Urothelium cell line (cell line): ENCODE measurements at regions not wholly inside any gene's neighbourhood (a gene's known extent, or its start where the extent isn't known, plus 50 kb on each side); places are given as distances from the start of the nearest gene placed in this dataset.

Source experiments
- DNase-seq: peaks from one replicate; pipeline ENCODE4 v3.0.0; 2011; ENCODE audit warnings: low spot score, mixed read lengths
- FAIRE-seq: peaks from 2 replicates; lab custom pipeline; 2011; peaks lifted over from hg19 to GRCh38; lab: Jason Lieb, UNC

DNA sequence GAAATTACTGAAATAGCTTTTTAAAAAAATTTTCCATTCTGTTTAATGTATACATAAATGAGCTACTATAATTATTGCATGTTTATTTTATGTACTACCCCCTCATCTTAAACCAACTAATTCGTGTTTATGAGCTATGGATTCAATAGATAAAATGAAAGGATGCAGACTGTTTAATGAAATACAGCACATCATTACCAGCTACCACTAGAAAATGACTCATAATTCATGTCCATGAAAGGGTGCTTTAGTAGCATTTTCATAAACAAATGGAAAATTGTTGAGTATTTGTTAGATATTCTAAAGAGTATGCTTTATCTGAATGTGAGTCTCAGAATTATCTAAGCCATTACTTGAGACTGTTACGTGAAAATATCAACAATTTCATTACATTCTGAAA is 1590.1 kb downstream of the HACE1 start:
- no peak for FAIRE-seq

DNA sequence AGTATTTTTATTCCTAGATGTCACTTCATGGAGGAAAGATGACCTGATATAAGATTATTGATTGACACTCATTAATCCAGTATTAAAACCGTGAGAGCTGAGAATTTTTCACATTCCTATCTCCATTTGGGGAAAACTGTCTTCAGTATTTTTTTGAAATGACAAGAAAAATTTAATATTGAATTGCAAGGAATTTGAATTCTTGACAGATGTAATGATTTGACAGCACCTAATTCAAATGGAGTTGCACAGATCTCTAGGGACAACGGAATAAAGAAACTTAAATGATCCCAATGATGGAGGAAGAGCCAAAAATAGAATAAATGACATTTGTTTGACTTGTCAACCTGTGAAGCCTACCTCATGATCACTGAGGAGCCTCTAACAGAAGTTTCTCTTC is 1591.4 kb downstream of the HACE1 start:
- DNase-seq, result no peak
- FAIRE-seq, result no peak

More for the DNA sequence above, 1590.1 kb downstream of the HACE1 start:
- no peak for DNase-seq

DNA sequence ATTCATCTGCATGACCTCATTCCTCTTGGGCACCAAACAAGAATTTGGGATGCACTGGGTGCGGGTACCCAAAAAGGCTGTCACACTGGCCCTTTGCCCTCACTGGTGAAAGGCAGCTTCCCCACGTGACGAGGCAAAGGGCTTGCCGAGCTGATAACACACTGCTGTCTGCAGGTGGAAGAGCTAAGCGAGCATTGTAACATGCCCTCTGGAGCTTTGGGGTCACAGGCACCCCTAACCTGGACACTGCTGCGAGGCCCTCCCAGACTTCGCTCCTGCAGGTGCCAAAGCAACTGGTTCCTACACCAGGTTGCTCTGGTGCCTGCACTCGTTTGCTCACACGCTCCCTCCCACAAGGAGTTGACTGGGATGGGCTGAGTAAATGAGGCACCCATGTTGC is 1595.7 kb downstream of the HACE1 start:
- no peak for FAIRE-seq
- no peak for DNase-seq

DNA sequence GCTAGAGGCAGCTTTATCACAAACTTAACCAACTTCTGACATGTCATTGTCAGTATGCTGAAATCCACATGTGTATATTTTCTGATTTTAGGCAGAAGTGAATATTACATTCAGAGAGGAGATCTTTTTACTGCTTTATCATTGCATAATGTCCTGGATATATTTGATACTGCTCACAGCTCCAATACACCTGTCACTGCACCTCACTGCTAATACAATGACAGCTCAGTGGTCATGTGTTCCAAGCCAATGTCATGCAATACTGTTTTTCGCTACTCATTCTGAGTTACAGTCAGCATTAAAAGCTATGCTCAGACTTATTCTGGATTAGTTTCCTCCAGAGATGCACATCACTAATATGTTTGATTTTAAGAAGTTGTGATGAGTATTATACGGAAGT is 1604.6 kb downstream of the HACE1 start:
- FAIRE-seq (no peak), DNase-seq (no peak)

DNA sequence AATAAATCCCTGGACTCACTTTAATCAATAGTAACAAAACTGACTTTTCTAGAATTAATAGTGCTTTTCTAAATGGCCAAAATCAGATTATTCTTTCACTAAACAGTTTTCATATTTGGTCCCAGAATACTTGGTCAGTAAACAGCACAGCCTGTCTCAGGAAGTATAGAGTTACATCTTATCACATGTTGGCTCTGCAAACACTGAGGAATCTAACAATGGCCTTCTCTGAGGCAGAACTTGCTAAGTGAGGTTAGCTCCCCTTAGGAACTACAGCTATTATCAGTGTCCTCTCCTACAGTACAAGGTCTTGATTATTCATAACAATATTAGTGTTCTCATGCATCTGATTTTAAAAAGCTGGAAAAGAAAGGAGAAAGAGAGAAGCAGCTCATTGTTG is 1622.8 kb downstream of the HACE1 start:
- FAIRE-seq, result no peak
- no peak for DNase-seq

DNA sequence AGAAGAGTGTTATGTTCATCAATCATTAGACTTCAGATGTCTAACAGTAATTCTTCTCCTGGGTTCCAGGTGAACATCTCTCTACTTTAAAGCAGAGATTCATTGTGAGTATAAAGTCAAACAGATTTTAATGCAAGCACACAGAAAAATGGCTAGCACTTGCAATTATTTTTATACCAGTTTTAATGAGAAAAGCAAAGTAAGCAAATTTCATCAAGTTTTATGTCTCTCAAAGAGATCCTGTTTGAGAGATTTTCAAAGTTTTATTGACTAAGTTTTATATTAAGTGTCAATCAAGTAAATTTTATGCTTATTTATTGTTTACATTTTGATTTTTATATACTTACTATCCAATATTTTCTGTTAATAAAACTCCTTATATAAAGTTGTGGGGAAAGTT is 1628.5 kb downstream of the HACE1 start:
- FAIRE-seq, result no peak
- DNase-seq, result no peak

DNA sequence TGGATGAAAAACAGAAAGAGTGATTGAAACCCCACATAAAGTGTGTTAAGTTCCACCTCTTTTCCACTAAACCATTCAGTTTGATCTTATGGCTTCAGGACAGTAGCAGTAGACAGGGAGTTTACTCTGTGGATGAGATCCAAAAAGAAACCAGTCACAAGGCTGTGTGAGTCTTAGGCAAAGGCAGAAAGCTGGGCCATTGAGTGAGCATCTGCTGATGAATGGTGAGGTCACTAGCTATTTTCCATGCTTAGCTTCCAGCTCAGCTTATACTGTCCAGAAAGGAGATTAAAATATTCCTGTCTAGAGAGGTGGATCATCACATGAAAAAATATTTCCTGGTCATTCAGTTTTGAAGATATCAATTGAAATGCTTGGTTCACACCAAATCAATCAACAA is 1643.9 kb downstream of the HACE1 start:
- FAIRE-seq, result no peak
- DNase-seq, result no peak

DNA sequence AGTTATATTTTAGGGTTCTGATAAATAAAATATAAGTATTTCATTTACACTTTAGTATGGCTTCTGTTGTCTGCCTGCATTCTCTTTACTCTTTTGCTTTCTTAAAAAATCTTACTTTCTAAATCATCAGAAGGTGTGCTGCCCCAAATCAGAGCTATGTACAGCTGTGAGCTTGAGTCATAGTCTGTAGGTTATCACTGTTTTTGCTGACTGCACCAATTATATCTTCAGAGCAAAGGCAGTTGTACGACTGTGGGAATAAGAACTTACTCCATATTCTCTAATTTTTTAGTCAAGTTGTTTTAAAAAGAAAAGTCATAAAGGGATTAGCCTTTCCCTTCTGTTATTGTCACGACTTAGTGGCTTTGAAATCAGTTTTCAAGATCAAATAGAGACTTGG is 1649.0 kb downstream of the HACE1 start:
- no peak for FAIRE-seq
- no peak for DNase-seq

DNA sequence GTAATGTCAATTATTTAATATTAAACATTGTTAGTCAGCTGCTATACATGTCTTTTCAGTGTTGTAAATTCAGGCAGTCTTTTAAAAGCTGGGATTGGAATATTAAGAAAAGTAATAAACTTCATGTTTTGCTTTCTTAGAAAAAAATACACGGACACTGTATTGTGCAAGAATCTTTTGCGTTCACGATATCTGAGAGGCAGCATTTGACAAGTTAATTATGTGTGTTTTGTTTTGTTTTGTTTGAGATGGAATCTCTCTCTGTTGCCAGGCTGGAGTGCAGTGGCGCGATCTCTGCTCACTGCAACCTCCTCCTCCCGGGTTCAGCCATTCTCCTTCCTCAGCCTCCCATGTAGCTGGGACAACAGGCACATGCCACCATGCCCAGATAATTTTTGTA is 1661.3 kb downstream of the HACE1 start:
- no peak for DNase-seq
- FAIRE-seq, result no peak

DNA sequence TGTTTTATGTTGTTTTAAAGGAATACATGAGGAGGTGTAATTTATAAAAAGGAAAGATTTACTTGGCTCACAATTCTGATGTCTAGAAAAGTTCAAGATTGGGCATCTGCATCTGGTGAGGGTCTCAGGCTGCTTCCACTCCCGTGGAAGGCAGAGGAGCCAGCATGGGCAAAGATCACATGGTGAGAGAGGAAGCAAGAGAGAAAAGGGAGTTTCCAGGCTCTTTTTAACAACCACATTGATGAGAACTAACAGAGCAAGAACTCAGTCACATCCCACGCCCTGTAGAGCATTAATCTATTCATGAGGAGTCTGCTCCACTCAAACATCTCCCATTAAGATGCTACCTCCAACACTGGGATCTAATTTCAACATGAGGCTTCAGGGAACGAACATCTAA is 1666.3 kb downstream of the HACE1 start:
- DNase-seq (no peak), FAIRE-seq (no peak)

DNA sequence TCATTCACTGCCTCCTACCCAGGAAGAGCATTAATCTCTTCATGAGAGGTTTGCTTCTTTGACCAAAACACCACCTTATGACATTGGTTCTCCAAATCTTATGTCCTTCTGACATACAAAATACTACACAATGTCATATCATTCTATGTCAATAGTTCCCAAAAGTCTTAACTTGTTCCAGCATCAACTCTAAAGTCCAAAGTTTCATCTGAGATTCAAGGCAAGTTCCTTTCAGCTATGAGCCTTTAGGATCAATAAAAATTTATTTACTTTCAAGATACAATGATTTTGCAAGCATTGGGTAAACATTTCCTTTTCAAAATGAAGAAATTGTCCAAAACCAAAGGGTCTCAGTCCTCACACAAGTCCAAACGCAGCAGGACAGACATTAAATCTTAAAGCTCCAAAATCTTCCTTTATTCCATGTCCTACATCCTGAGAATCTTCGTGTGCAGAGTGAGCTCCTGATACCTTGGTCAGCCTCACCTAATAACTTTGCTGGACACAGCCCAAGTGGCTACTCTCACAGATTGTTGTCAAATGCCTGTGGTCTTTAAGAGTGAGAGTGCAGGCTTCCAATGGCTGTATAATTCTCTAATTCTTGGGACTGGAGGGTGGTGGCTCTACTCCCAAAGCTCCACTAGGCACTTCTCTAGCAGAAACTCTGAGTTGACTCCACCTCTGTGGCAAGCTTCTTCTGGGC is 1668.2 kb downstream of the HACE1 start:
- FAIRE-seq, result no peak
- no peak for DNase-seq

DNA sequence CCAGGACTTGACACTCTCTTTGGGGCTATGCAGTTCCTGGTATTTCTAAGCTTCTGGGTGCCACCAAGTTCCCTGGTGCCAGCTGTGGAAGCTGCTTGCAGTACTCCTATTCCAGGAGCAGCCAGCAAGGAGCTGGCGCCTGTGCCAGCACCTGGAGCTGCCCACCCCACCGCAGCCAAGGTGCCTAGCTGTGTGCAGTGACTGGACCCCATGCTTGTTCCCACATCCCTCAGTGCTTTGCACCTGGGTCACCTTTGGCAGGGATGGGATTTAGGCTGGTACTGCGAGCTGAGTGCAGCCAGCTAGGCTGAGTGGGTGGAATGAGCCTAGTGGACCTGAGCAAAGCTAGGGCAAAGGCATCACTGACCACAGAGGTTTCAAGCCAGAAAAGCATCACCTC is 1674.9 kb downstream of the HACE1 start:
- no peak for FAIRE-seq
- no peak for DNase-seq

DNA sequence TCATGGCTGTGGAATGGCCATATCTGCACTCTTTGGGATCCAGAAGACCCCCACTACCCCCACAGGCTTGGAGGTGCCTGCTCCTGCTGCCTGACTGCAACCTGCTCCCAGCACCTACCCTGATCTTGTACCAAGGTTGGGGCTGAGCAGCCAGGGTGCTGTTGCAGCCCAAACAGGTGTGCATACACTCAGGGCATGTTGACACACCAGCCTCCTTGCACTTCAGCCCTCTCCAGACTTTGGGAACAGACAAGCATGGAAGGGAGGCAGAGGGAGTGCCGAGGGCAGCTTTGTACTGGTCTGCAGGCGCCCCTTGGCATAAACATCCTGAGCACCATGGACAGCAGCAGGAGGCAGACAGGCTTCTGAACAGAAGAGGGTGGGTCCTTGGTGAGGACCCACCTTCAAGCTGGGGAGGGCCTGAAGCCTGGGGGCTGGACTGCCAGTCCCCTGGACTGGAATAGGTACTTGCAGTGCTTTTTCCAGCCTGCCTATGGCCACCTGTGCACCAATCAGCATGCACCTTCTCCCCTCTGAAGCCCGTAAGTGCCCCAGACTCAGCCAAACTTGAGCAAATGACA is 1675.8 kb downstream of the HACE1 start:
- FAIRE-seq, result no peak
- no peak for DNase-seq

DNA sequence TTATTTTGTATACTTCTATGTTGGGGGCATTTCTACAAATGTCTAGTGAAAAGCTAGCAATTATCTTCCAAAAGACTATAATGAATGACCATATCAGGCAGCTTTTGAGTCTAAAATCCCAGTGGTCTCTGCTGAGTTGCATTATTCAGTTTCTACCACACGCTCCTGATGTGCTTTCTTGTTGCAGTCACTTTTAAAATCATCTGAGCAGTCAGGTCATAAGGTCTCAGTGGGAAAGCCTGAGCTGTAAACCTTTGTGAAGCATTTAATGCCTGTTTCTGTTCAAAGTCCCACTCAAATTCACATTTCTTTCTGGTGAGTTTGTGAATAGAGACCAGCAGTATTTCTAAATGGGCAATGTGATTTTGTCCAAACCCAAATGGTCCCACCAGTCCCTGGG is 1681.5 kb downstream of the HACE1 start:
- DNase-seq (no peak), FAIRE-seq (no peak)

DNA sequence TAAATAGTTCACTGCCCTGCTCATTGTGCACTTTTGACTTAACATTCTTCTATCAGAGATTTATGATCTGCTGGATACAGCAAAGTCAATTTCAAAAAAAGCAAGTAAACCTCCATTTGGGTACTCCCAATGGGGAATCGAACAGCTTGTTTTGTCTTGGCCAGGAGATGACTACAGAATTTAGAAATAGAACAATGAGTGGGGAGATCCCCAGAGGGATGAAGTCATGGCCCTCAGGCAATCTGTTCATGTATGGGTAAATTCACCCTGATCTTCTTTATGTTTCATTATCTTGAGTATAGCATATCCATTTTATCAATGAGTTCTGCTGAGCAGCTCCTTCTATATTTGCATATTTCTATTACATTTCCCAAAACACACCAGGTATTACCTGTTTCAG is 1681.9 kb downstream of the HACE1 start:
- DNase-seq (no peak), FAIRE-seq (no peak)

DNA sequence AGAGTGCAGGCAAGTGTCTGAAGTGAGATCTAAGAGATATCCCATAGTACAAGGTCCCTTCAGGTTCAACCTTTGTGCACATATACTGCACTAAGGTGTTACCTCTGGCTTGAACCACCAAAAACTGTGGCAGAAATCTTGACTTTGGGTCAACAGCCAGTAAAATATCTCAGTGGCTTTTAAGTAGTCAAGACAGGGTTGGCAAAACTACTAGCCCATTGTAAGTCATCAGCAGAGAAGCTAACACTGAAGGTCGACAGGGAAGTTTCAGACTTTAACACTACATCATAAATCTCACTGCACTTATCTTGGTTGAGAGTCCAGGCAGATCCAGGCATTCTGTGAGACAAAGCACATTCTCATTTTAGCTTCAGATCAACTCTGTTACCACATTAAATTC is 1684.7 kb downstream of the HACE1 start:
- DNase-seq (no peak), FAIRE-seq (no peak)

DNA sequence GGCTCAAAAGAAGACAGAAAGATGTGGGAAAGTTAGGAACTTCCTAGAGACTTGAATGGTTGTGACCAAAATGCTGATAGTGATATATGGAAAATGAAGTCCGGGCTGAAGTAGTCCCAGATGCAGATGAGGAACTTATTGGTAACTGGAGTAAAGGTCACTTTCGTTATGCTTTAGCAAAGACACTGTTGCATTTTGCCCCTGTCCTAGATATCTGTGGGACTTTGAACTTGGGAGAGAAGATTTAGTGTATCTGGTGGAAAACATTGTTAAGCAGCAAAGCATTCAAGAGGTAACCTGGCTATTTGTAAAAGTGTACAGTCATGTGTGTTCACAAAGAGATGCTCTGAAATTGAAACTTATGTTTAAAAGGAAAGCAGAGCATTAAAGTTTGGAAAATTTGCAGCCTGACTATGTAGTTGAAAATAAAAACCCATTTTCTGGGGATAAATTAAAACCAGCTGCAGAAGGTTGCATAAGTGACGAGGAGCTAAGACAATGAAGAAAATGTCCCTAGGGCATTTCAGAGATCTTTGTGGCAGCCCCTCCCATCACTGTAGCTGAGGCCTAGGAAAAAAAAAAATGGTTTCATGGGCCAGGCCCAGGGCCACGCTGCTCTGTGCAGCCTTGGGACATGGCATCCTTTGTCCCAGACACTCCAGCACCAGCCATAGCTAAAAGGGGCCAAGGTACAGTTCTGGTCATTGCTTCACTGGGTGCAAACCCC is 1692.2 kb downstream of the HACE1 start:
- DNase-seq, result no peak
- no peak for FAIRE-seq

DNA sequence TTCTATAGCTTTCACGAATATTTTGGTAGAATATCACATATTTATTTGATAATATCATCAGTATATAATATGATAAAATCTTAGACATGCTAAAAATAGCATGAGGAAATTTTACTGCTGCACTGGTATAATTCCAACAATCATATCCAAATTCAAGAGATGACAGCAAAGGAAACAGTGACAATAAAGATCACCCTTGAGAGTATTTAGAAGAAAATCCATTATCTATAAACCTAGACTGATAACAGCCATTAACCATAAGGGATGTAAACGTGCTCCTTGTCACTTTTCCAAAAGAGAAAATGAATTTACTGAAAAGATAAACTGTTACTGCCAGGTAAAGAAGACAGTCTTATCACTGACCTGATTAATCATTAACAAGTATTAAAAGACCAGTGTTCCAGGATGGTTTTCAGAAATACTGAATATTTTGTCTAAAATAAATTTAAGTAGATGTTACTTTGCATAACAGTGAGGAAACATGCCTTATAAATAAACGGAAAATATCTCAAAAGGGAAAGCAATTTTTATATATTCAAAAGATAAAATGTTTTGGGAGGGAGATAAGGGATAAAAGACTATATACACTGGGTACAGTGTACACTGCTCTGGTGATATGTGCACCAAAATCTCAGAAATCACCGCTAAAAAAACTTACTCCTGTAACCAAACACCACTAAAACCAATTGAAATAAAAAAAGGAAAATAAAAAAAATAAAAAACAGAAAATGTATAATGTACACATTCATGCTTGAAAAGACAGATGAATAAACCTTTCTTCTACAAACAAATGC is 1704.7 kb downstream of the HACE1 start:
- DNase-seq (no peak), FAIRE-seq (no peak)

DNA sequence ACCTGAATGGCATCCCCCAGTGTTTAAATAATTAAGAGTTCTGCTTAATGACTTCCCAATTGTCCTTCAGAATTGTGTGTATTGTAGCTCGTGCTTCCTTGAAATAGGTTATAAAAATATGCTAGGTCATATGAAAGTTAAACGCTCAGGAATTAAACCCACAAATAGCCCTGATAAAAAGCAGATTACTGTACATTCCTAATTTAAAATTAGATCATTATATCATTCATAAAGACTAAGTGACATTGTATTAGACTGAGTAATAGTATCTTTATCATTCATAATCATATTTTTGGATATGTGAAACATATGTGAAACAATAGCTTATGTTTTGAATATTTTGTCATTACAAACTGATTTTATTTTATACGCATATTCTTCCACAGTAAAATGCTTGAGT is 1706.7 kb downstream of the HACE1 start:
- no peak for FAIRE-seq
- DNase-seq, result no peak

DNA sequence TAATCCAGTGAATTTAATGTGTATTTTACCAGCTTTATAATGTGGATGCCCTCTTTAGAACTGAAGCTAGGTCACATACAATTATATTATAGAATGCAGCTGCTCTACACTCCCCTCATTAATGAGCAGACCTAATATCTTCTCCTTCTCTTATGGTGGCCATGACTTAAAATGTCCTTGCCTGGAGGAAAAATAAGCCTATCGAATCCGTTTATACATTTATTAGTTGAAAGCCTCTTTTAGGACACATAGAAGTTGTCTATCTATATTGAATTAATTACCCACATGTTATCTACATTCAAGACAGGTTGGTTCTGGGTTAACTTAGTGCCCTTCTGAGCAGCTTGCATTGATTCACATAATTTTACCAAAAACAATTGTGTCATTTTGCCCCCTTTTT is 1716.8 kb downstream of the HACE1 start:
- no peak for DNase-seq
- no peak for FAIRE-seq

DNA sequence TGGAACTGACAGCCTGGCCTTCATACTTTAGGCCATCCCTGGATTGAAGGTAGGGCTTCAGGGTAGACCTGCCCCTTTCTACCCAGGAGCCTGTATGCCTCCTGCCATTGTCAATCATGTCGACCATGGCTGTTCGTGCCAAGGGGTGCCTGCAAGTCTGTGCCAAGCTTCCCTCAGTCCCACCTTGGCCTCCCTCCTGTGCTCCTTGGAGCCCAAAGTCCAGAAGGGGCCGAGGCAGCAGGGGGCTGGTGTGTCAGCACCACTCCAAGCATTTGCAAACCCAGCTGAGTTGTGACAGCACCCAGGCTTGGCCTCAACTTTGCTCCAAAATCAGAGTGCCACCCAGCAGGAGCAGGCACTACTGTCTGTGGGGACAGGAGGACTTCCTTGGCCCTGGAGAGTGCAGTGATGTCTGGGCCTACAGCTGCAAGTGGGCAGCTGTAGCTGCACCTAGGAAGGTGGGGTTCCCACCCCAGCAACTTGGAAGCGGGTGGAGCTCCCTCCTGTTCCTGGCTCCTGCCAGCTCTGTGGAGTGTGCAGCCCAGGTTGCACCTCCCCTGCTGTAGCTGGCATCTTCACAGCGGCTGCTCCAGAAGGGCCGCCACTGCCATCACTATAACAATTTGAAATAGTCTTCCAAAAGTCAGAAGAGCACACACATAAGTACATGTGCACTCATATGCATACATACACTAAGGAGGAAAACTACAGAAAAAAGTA is 1719.3 kb downstream of the HACE1 start:
- no peak for DNase-seq
- no peak for FAIRE-seq
